ENCODE measurements at regions not wholly inside any gene's neighbourhood (a gene's known extent, or its start where the extent isn't known, plus 50 kb on each side); places are given as distances from the start of the nearest gene placed in this dataset.

GRCh38 chr9:1510712-1511111, 460.6 kb downstream of the DMRT2 start:
- ChIA-PET CTCF (no interaction called here), POLR2A (no interaction called here), RAD21 (ENCODE audit: low non-redundant PET in 1 of 2, low total read pairs in 2 of 2, uncharacterized antibody in 2 of 2, unreplicated experiment in 2 of 2) (no interaction called here)
- no TSS peak for BruUV-seq (replicated peaks)
- intact Hi-C loops (cut with micrococcal nuclease): no loop called here
- H3K4me1 ChIP-seq (ENCODE audit: control insufficient read depth in 1 of 2, insufficient read depth in 2 of 2, low read length in 2 of 2): no peaks in the 10 kb centered on the region
- DNase-seq (ENCODE audit: low read depth, low spot score) (no peak), ATAC-seq (no peak)
- TF ChIP-seq ELF1 (IDR thresholded peaks at IDR 0.05; ENCODE audit: borderline replicate concordance, low read depth): no peak
- H3K9me2 ChIP-seq (ENCODE audit: insufficient read depth): no peaks in the 10 kb centered on the region
- no peak overlapping the region for H3K4me2 ChIP-seq (ENCODE audit: low read length)
- no peaks in the 10 kb centered on the region for H3K79me2 ChIP-seq (ENCODE audit: insufficient read depth, low read length)
- H3K27me3 ChIP-seq (ENCODE audit: insufficient read depth, low read length): no peaks in the 10 kb centered on the region
- H3K36me3 ChIP-seq (ENCODE audit: control insufficient read depth in 1 of 2, insufficient read depth in 2 of 2, low read length in 2 of 2): no peaks in the 10 kb centered on the region
- H4K20me1 ChIP-seq (ENCODE audit: insufficient read depth): no peaks in the 10 kb centered on the region
- no peak overlapping the region for H3K9ac ChIP-seq (ENCODE audit: low read length)
- H3K4me3 ChIP-seq (replicated peaks in 1 of 2; ENCODE audit: low read depth in 1 of 2, low read length in 2 of 2): no peak overlapping the region
- H3K9me3 ChIP-seq (ENCODE audit: control insufficient read depth in 1 of 2, insufficient read depth in 1 of 2, low read depth in 1 of 2, low read length in 2 of 2): peaks cover 0 to 15% of the 10 kb centered on the region in 2 experiments; a peak in 2 of 4 replicates
- H3K27ac ChIP-seq (ENCODE audit: low read depth, low read length): no peak overlapping the region
- no peak overlapping the region for H2AFZ ChIP-seq (ENCODE audit: low read depth, low read length, poor library complexity, severe bottlenecking)

GRCh38 chr9:1513105-1513504, 462.9 kb downstream of the DMRT2 start:
- peaks cover 7 to 11% of the 10 kb centered on the region in 2 experiments; a peak in 2 of 4 replicates for H3K9me3 ChIP-seq (ENCODE audit: control insufficient read depth in 1 of 2, insufficient read depth in 1 of 2, low read depth in 1 of 2, low read length in 2 of 2)
- no TSS peak for BruUV-seq (replicated peaks)
- CTCF ChIA-PET: no interaction called here
- no peak overlapping the region for H2AFZ ChIP-seq (ENCODE audit: low read depth, low read length, poor library complexity, severe bottlenecking)
- no peak overlapping the region for H3K4me2 ChIP-seq (ENCODE audit: low read length)
- no peaks in the 10 kb centered on the region for H4K20me1 ChIP-seq (ENCODE audit: insufficient read depth)
- H3K36me3 ChIP-seq (ENCODE audit: control insufficient read depth in 1 of 2, insufficient read depth in 2 of 2, low read length in 2 of 2): no peaks in the 10 kb centered on the region
- POLR2A ChIA-PET: no interaction called here
- intact Hi-C loops (cut with micrococcal nuclease): no loop called here
- H3K79me2 ChIP-seq (ENCODE audit: insufficient read depth, low read length): no peaks in the 10 kb centered on the region
- no peak overlapping the region for H3K4me3 ChIP-seq (replicated peaks in 1 of 2; ENCODE audit: low read depth in 1 of 2, low read length in 2 of 2)
- no peak for DNase-seq (ENCODE audit: low read depth, low spot score)
- no peak overlapping the region for H3K27ac ChIP-seq (ENCODE audit: low read depth, low read length)
- H3K9ac ChIP-seq (ENCODE audit: low read length): no peak overlapping the region
- no peaks in the 10 kb centered on the region for H3K4me1 ChIP-seq (ENCODE audit: control insufficient read depth in 1 of 2, insufficient read depth in 2 of 2, low read length in 2 of 2)
- no peaks in the 10 kb centered on the region for H3K9me2 ChIP-seq (ENCODE audit: insufficient read depth)
- no peaks in the 10 kb centered on the region for H3K27me3 ChIP-seq (ENCODE audit: insufficient read depth, low read length)
- no peak for ATAC-seq
- RAD21 ChIA-PET (ENCODE audit: low non-redundant PET in 1 of 2, low total read pairs in 2 of 2, uncharacterized antibody in 2 of 2, unreplicated experiment in 2 of 2): no interaction called here
- TF ChIP-seq JUND (IDR thresholded peaks at IDR 0.05): no peak
- no peak for TF ChIP-seq RAD21 (IDR thresholded peaks at IDR 0.05; ENCODE audit: low read depth)
- TF ChIP-seq TCF7L2 (IDR thresholded peaks at IDR 0.05; ENCODE audit: borderline replicate concordance, extremely low read depth, insufficient read depth, insufficient read length): no peak
- no peak for TF ChIP-seq MAX (IDR thresholded peaks at IDR 0.05)
- TF ChIP-seq CBX3 (IDR thresholded peaks at IDR 0.05; ENCODE audit: low read depth): no peak
- no peak for TF ChIP-seq CTCF (IDR thresholded peaks at IDR 0.05 in 2 of 3, conservative IDR thresholded peaks at IDR 0.05 in 1 of 3; ENCODE audit: borderline replicate concordance in 1 of 3, insufficient read depth in 1 of 3, low read depth in 2 of 3, low read length in 2 of 3)
- no peak for TF ChIP-seq CEBPB (IDR thresholded peaks at IDR 0.05; ENCODE audit: low read depth)
- no peak for TF ChIP-seq REST (IDR thresholded peaks at IDR 0.05; ENCODE audit: low read depth)
- no peak for TF ChIP-seq ELF1 (IDR thresholded peaks at IDR 0.05; ENCODE audit: borderline replicate concordance, low read depth)
- no peak for TF ChIP-seq ZNF274 (IDR thresholded peaks at IDR 0.05; ENCODE audit: low read depth, low read length)
- TF ChIP-seq EZH2phosphoT487 (IDR thresholded peaks at IDR 0.05; ENCODE audit: borderline replicate concordance): no peak
- TF ChIP-seq SRF (IDR thresholded peaks at IDR 0.05; ENCODE audit: low read depth): no peak
- no peak for TF ChIP-seq ZFX (IDR thresholded peaks at IDR 0.05)
- no peak for TF ChIP-seq SP1 (IDR thresholded peaks at IDR 0.05; ENCODE audit: low read depth)
- no peak for TF ChIP-seq FOSL1 (IDR thresholded peaks at IDR 0.05; ENCODE audit: low read depth)
- no peak for TF ChIP-seq YY1 (IDR thresholded peaks at IDR 0.05; ENCODE audit: extremely low read depth, insufficient replicate concordance, low read depth, low read length)
- no peak for TF ChIP-seq ATF3 (IDR thresholded peaks at IDR 0.05)

Data from HCT116 (cell line).